ENCODE measurements at regions not wholly inside any gene's neighbourhood (a gene's known extent, or its start where the extent isn't known, plus 50 kb on each side); places are given as distances from the start of the nearest gene placed in this dataset.

GRCh38 chr1:199875856-199876255 lies 151.7 kb upstream of the NR5A2 start:
- Histone ChIP-seq H3K4me3 (no peak overlapping the region), H3K9ac (ENCODE audit: insufficient read length) (no peak overlapping the region), H3K9me3 (ENCODE audit: low read depth, low read length) (no peaks in the 10 kb centered on the region), H3K27ac (no peak overlapping the region), H3K36me3 (ENCODE audit: insufficient read depth, low read length) (no peaks in the 10 kb centered on the region)
- TF ChIP-seq EZH2 (IDR thresholded peaks at IDR 0.05) (no peak), POLR2AphosphoS5 (IDR thresholded peaks at IDR 0.05; ENCODE audit: borderline replicate concordance, low read depth, low read length) (no peak), FOXP2 (optimal IDR thresholded peaks at IDR 0.05; ENCODE audit: control extremely low read depth, extremely low read length, insufficient read depth) (no peak)
- no peak for DNase-seq (ENCODE audit: low read depth, low spot score)

- DNase-seq (ENCODE audit: low read depth, low spot score), result no peak
- H3K36me3 ChIP-seq (ENCODE audit: insufficient read depth, low read length), result no peaks in the 10 kb centered on the region
- TF ChIP-seq EZH2 (IDR thresholded peaks at IDR 0.05), result no peak
- no peak for TF ChIP-seq FOXP2 (optimal IDR thresholded peaks at IDR 0.05; ENCODE audit: control extremely low read depth, extremely low read length, insufficient read depth)
- TF ChIP-seq POLR2AphosphoS5 (IDR thresholded peaks at IDR 0.05; ENCODE audit: borderline replicate concordance, low read depth, low read length), result no peak
These were observed 149.8 kb upstream of the NR5A2 start for GRCh38 chr1:199877526-199878384.

GRCh38 chr1:199878823-199879222 lies 148.7 kb upstream of the NR5A2 start:
- Histone ChIP-seq H3K36me3 (ENCODE audit: insufficient read depth, low read length) (no peaks in the 10 kb centered on the region), H3K27ac (no peak overlapping the region), H3K9me3 (ENCODE audit: low read depth, low read length) (no peaks in the 10 kb centered on the region), H3K9ac (ENCODE audit: insufficient read length) (no peak overlapping the region), H3K4me3 (no peak overlapping the region)
- TF ChIP-seq FOXP2 (optimal IDR thresholded peaks at IDR 0.05; ENCODE audit: control extremely low read depth, extremely low read length, insufficient read depth), result no peak
- TF ChIP-seq POLR2AphosphoS5 (IDR thresholded peaks at IDR 0.05; ENCODE audit: borderline replicate concordance, low read depth, low read length), result no peak
- TF ChIP-seq EZH2 (IDR thresholded peaks at IDR 0.05), result no peak
- no peak for DNase-seq (ENCODE audit: low read depth, low spot score)

More at GRCh38 chr1:199877526-199878384, 149.8 kb upstream of the NR5A2 start:
- Histone ChIP-seq H3K27ac (no peak overlapping the region), H3K9me3 (ENCODE audit: low read depth, low read length) (no peaks in the 10 kb centered on the region), H3K9ac (ENCODE audit: insufficient read length) (no peak overlapping the region), H3K4me3 (no peak overlapping the region)

DNA sequence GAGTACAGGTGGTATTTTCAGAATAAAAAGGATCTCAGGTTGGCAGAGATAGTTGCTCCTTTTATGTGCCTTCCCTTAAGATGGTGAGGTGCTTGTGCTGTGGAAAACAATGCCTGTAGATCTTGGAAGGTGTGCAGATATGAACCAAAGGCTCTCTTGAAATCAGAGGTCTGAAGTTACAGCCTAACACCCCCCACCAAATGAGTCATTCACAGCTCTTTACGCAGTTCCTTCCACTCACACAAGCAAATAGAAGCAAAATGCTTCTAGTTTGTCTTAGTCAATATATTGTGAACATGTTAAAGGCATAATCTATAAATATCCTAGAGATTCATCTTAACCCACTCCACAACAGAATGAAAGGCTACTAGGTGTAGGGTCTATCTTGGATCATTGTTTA lies 128.9 kb upstream of the NR5A2 start:
- DNase-seq (ENCODE audit: low read depth, low spot score), result no peak
- Histone ChIP-seq H3K36me3 (ENCODE audit: insufficient read depth, low read length) (no peaks in the 10 kb centered on the region), H3K9me3 (ENCODE audit: low read depth, low read length) (no peaks in the 10 kb centered on the region), H3K4me3 (no peak overlapping the region), H3K27ac (no peak overlapping the region), H3K9ac (ENCODE audit: insufficient read length) (no peak overlapping the region)
- no peak for TF ChIP-seq EZH2 (IDR thresholded peaks at IDR 0.05)
- no peak for TF ChIP-seq FOXP2 (optimal IDR thresholded peaks at IDR 0.05; ENCODE audit: control extremely low read depth, extremely low read length, insufficient read depth)
- TF ChIP-seq POLR2AphosphoS5 (IDR thresholded peaks at IDR 0.05; ENCODE audit: borderline replicate concordance, low read depth, low read length), result no peak

DNA sequence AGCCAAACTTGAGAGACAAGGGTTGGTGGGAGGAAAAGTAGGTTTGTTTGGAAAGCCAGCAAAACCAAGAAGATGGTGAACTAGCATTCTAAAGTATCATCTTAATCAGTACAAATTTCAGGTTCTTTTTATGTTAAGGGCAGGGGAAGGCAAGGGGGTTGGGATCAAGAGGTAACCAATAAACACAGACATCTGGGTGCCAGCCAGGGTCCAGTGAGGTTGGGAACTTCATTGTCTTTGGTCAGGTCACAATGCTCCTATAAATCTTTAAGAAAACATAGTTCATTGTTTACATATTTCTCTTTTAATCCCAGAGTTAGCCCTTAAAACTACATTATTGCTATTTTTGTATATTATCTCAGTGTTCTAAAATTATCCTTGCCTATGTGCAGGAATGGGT lies 126.2 kb upstream of the NR5A2 start:
- H3K9me3 ChIP-seq (ENCODE audit: low read depth, low read length), result no peaks in the 10 kb centered on the region
- no peak for DNase-seq (ENCODE audit: low read depth, low spot score)
- H3K27ac ChIP-seq, result no peak overlapping the region
- H3K9ac ChIP-seq (ENCODE audit: insufficient read length), result no peak overlapping the region
- no peak overlapping the region for H3K4me3 ChIP-seq
- TF ChIP-seq POLR2AphosphoS5 (IDR thresholded peaks at IDR 0.05; ENCODE audit: borderline replicate concordance, low read depth, low read length) (no peak), FOXP2 (optimal IDR thresholded peaks at IDR 0.05; ENCODE audit: control extremely low read depth, extremely low read length, insufficient read depth) (no peak), EZH2 (IDR thresholded peaks at IDR 0.05) (no peak)
- no peaks in the 10 kb centered on the region for H3K36me3 ChIP-seq (ENCODE audit: insufficient read depth, low read length)

- no peak for DNase-seq (ENCODE audit: low read depth, low spot score)
- Histone ChIP-seq H3K36me3 (ENCODE audit: insufficient read depth, low read length) (no peaks in the 10 kb centered on the region), H3K27ac (no peak overlapping the region), H3K9me3 (ENCODE audit: low read depth, low read length) (no peaks in the 10 kb centered on the region), H3K4me3 (no peak overlapping the region), H3K9ac (ENCODE audit: insufficient read length) (no peak overlapping the region)
- TF ChIP-seq EZH2 (IDR thresholded peaks at IDR 0.05), result no peak
- TF ChIP-seq FOXP2 (optimal IDR thresholded peaks at IDR 0.05; ENCODE audit: control extremely low read depth, extremely low read length, insufficient read depth), result no peak
- no peak for TF ChIP-seq POLR2AphosphoS5 (IDR thresholded peaks at IDR 0.05; ENCODE audit: borderline replicate concordance, low read depth, low read length)
These were observed 120.1 kb upstream of the NR5A2 start for GRCh38 chr1:199907361-199907760.

- DNase-seq (ENCODE audit: low read depth, low spot score), result no peak
- Histone ChIP-seq H3K9ac (ENCODE audit: insufficient read length) (no peak overlapping the region), H3K36me3 (ENCODE audit: insufficient read depth, low read length) (no peaks in the 10 kb centered on the region), H3K4me3 (no peak overlapping the region), H3K27ac (no peak overlapping the region), H3K9me3 (ENCODE audit: low read depth, low read length) (no peaks in the 10 kb centered on the region)
- TF ChIP-seq POLR2AphosphoS5 (IDR thresholded peaks at IDR 0.05; ENCODE audit: borderline replicate concordance, low read depth, low read length), result no peak
These were observed 118.4 kb upstream of the NR5A2 start for GRCh38 chr1:199909137-199909536.

DNA sequence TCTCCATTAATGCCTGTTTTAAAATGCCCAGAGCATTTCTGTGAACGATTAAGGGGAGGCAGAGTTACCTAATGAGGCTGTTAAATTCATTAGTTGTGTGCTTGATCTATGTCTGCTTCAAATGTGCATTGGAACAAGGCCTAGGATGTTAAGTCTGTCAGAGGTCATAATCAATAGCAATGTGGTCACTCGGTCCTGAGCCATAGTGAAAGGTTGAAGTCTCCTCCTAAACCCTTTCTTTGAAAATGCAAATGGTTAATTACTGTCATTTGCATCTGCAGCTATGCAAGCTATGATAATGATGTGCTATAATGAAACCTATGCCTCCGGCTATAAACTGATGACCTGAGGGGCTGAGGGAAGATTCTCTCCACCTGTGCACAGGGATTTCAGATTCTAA lies 114.2 kb upstream of the NR5A2 start:
- H3K36me3 ChIP-seq (ENCODE audit: insufficient read depth, low read length), result no peaks in the 10 kb centered on the region
- no peak overlapping the region for H3K4me3 ChIP-seq
- TF ChIP-seq EZH2 (IDR thresholded peaks at IDR 0.05) (no peak), POLR2AphosphoS5 (IDR thresholded peaks at IDR 0.05; ENCODE audit: borderline replicate concordance, low read depth, low read length) (no peak), FOXP2 (optimal IDR thresholded peaks at IDR 0.05; ENCODE audit: control extremely low read depth, extremely low read length, insufficient read depth) (no peak)
- no peaks in the 10 kb centered on the region for H3K9me3 ChIP-seq (ENCODE audit: low read depth, low read length)
- DNase-seq (ENCODE audit: low read depth, low spot score), result no peak
- no peak overlapping the region for H3K9ac ChIP-seq (ENCODE audit: insufficient read length)
- no peak overlapping the region for H3K27ac ChIP-seq

DNA sequence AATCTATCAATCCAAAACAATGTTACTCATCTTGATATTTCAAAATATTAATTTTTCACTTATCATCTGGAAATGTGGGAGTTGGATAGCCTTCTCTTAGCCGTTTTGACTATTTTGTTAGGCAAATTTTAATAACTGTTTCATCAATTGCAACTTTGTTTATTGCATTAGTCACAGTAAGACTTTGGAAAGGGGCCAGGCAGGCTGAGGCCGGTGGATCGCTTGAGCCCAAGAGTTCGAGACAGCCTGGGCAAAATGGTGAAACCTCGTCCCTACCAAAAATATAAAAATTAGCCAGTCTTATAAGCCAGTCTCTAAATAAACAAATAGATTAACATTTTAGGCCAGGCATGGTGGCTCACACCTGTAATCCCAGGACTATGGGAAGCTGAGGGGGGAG lies 113.0 kb upstream of the NR5A2 start:
- H3K36me3 ChIP-seq (ENCODE audit: insufficient read depth, low read length), result no peaks in the 10 kb centered on the region
- no peak for TF ChIP-seq EZH2 (IDR thresholded peaks at IDR 0.05)
- no peak for TF ChIP-seq FOXP2 (optimal IDR thresholded peaks at IDR 0.05; ENCODE audit: control extremely low read depth, extremely low read length, insufficient read depth)
- no peak for TF ChIP-seq POLR2AphosphoS5 (IDR thresholded peaks at IDR 0.05; ENCODE audit: borderline replicate concordance, low read depth, low read length)
- H3K9ac ChIP-seq (ENCODE audit: insufficient read length), result no peak overlapping the region
- no peaks in the 10 kb centered on the region for H3K9me3 ChIP-seq (ENCODE audit: low read depth, low read length)
- no peak overlapping the region for H3K4me3 ChIP-seq
- DNase-seq (ENCODE audit: low read depth, low spot score), result no peak
- no peak overlapping the region for H3K27ac ChIP-seq

All from SK-N-MC (cell line).